ENCODE measurements at regions not wholly inside any gene's neighbourhood (a gene's known extent, or its start where the extent isn't known, plus 50 kb on each side); places are given as distances from the start of the nearest gene placed in this dataset.

- no peak overlapping the region for H3K4me3 Mint-ChIP-seq
- H3K36me3 Mint-ChIP-seq: no peaks in the 10 kb centered on the region
- CTCF ChIA-PET: no interaction called here
- H3K27ac Mint-ChIP-seq: no peak overlapping the region
- H3K4me1 Mint-ChIP-seq: no peaks in the 10 kb centered on the region
- no peak for DNase-seq
- no peaks in the 10 kb centered on the region for H3K27me3 Mint-ChIP-seq
- H3K9me3 Mint-ChIP-seq: peaks cover 2% of the 10 kb centered on the region
Measured at GRCh38 chr7:118572604-118573003, 348.1 kb downstream of the ANKRD7 start.

- DNase-seq: no peak
- no peaks in the 10 kb centered on the region for H3K4me1 Mint-ChIP-seq
- no peak overlapping the region for H3K27ac Mint-ChIP-seq
- peaks cover 2% of the 10 kb centered on the region for H3K9me3 Mint-ChIP-seq
- CTCF ChIA-PET: no interaction called here
- no peaks in the 10 kb centered on the region for H3K27me3 Mint-ChIP-seq
- H3K4me3 Mint-ChIP-seq: no peak overlapping the region
- H3K36me3 Mint-ChIP-seq: no peaks in the 10 kb centered on the region
Measured at GRCh38 chr7:118573085-118573484, 348.6 kb downstream of the ANKRD7 start.

GRCh38 chr7:118575393-118575948 lies 351.0 kb downstream of the ANKRD7 start:
- Mint-ChIP-seq H3K4me1 (no peaks in the 10 kb centered on the region), H3K27me3 (no peaks in the 10 kb centered on the region), H3K36me3 (no peaks in the 10 kb centered on the region), H3K4me3 (no peak overlapping the region), H3K27ac (no peak overlapping the region), H3K9me3 (peaks cover 1% of the 10 kb centered on the region)
- DNase-seq: no peak
- CTCF ChIA-PET: no interaction called here

GRCh38 chr7:118580743-118581382 lies 356.4 kb downstream of the ANKRD7 start:
- Mint-ChIP-seq H3K27me3 (no peaks in the 10 kb centered on the region), H3K36me3 (no peaks in the 10 kb centered on the region), H3K4me1 (no peaks in the 10 kb centered on the region), H3K9me3 (peaks cover 2% of the 10 kb centered on the region), H3K4me3 (no peak overlapping the region), H3K27ac (no peak overlapping the region)
- CTCF ChIA-PET: no interaction called here
- DNase-seq: no peak

- H3K4me1 Mint-ChIP-seq: no peaks in the 10 kb centered on the region
- no peak overlapping the region for H3K4me3 Mint-ChIP-seq
- no peak overlapping the region for H3K27ac Mint-ChIP-seq
- no peaks in the 10 kb centered on the region for H3K27me3 Mint-ChIP-seq
- no peak for DNase-seq
- CTCF ChIA-PET: no interaction called here
- peaks cover 12% of the 10 kb centered on the region for H3K9me3 Mint-ChIP-seq
- H3K36me3 Mint-ChIP-seq: no peaks in the 10 kb centered on the region
Measured at GRCh38 chr7:118583641-118584040, 359.1 kb downstream of the ANKRD7 start.

GRCh38 chr7:118586248-118586647 lies 361.7 kb downstream of the ANKRD7 start:
- CTCF ChIA-PET: no interaction called here
- Mint-ChIP-seq H3K4me3 (no peak overlapping the region), H3K4me1 (no peaks in the 10 kb centered on the region)

GRCh38 chr7:118590107-118590506 lies 365.6 kb downstream of the ANKRD7 start:
- H3K4me1 Mint-ChIP-seq: no peaks in the 10 kb centered on the region
- no peak overlapping the region for H3K4me3 Mint-ChIP-seq
- H3K27me3 Mint-ChIP-seq: no peaks in the 10 kb centered on the region
- CTCF ChIA-PET: no interaction called here
- H3K36me3 Mint-ChIP-seq: no peaks in the 10 kb centered on the region
- H3K9me3 Mint-ChIP-seq: peaks cover 18% of the 10 kb centered on the region
- H3K27ac Mint-ChIP-seq: no peak overlapping the region
- no peak for DNase-seq

More at GRCh38 chr7:118586248-118586647, 361.7 kb downstream of the ANKRD7 start:
- no peak for DNase-seq
- Mint-ChIP-seq H3K27me3 (no peaks in the 10 kb centered on the region), H3K9me3 (peaks cover 18% of the 10 kb centered on the region), H3K36me3 (no peaks in the 10 kb centered on the region), H3K27ac (no peak overlapping the region)

GRCh38 chr7:118602090-118602489 lies 377.6 kb downstream of the ANKRD7 start:
- H3K36me3 Mint-ChIP-seq: no peaks in the 10 kb centered on the region
- no peaks in the 10 kb centered on the region for H3K9me3 Mint-ChIP-seq
- DNase-seq: no peak
- H3K27ac Mint-ChIP-seq: no peak overlapping the region
- no peak overlapping the region for H3K4me3 Mint-ChIP-seq
- H3K27me3 Mint-ChIP-seq: no peaks in the 10 kb centered on the region
- no peaks in the 10 kb centered on the region for H3K4me1 Mint-ChIP-seq
- CTCF ChIA-PET: no interaction called here

GRCh38 chr7:118606602-118607001 lies 382.1 kb downstream of the ANKRD7 start:
- Mint-ChIP-seq H3K36me3 (no peaks in the 10 kb centered on the region), H3K4me3 (no peak overlapping the region), H3K4me1 (no peaks in the 10 kb centered on the region), H3K27ac (no peak overlapping the region), H3K9me3 (peaks cover 1% of the 10 kb centered on the region), H3K27me3 (no peaks in the 10 kb centered on the region)
- DNase-seq: no peak
- CTCF ChIA-PET: no interaction called here

GRCh38 chr7:118609207-118609606 lies 384.7 kb downstream of the ANKRD7 start:
- CTCF ChIA-PET: no interaction called here
- Mint-ChIP-seq H3K27ac (no peak overlapping the region), H3K9me3 (peaks cover 1% of the 10 kb centered on the region), H3K36me3 (no peaks in the 10 kb centered on the region), H3K4me1 (no peaks in the 10 kb centered on the region), H3K27me3 (no peaks in the 10 kb centered on the region), H3K4me3 (no peak overlapping the region)
- DNase-seq: no peak

- Mint-ChIP-seq H3K36me3 (no peaks in the 10 kb centered on the region), H3K27me3 (no peaks in the 10 kb centered on the region), H3K4me3 (no peak overlapping the region), H3K4me1 (no peaks in the 10 kb centered on the region), H3K27ac (no peak overlapping the region), H3K9me3 (peaks cover 2% of the 10 kb centered on the region)
- no peak for DNase-seq
- CTCF ChIA-PET: no interaction called here
Measured at GRCh38 chr7:118615681-118616080, 391.2 kb downstream of the ANKRD7 start.

- H3K4me3 Mint-ChIP-seq: no peak overlapping the region
- H3K4me1 Mint-ChIP-seq: no peaks in the 10 kb centered on the region
- CTCF ChIA-PET: no interaction called here
Measured at GRCh38 chr7:118621810-118622360, 397.4 kb downstream of the ANKRD7 start.

GRCh38 chr7:118626739-118627138 lies 402.2 kb downstream of the ANKRD7 start:
- no peak for DNase-seq
- no peaks in the 10 kb centered on the region for H3K4me1 Mint-ChIP-seq
- H3K9me3 Mint-ChIP-seq: no peaks in the 10 kb centered on the region
- CTCF ChIA-PET: no interaction called here
- no peaks in the 10 kb centered on the region for H3K27me3 Mint-ChIP-seq
- no peak overlapping the region for H3K27ac Mint-ChIP-seq
- no peaks in the 10 kb centered on the region for H3K36me3 Mint-ChIP-seq
- no peak overlapping the region for H3K4me3 Mint-ChIP-seq

More at GRCh38 chr7:118621810-118622360, 397.4 kb downstream of the ANKRD7 start:
- Mint-ChIP-seq H3K27me3 (no peaks in the 10 kb centered on the region), H3K9me3 (no peaks in the 10 kb centered on the region), H3K27ac (no peak overlapping the region), H3K36me3 (no peaks in the 10 kb centered on the region)
- no peak for DNase-seq

- no peak for DNase-seq
- H3K36me3 Mint-ChIP-seq: no peaks in the 10 kb centered on the region
- H3K27me3 Mint-ChIP-seq: no peaks in the 10 kb centered on the region
- no peaks in the 10 kb centered on the region for H3K9me3 Mint-ChIP-seq
- H3K27ac Mint-ChIP-seq: no peak overlapping the region
- H3K4me3 Mint-ChIP-seq: no peak overlapping the region
- no peaks in the 10 kb centered on the region for H3K4me1 Mint-ChIP-seq
- CTCF ChIA-PET: no interaction called here
Measured at GRCh38 chr7:118627467-118627866, 403.0 kb downstream of the ANKRD7 start.

- CTCF ChIA-PET: no interaction called here
- H3K4me3 Mint-ChIP-seq: no peak overlapping the region
- H3K4me1 Mint-ChIP-seq: no peaks in the 10 kb centered on the region
- H3K36me3 Mint-ChIP-seq: no peaks in the 10 kb centered on the region
- no peak overlapping the region for H3K27ac Mint-ChIP-seq
- no peaks in the 10 kb centered on the region for H3K27me3 Mint-ChIP-seq
- peaks cover 2% of the 10 kb centered on the region for H3K9me3 Mint-ChIP-seq
- DNase-seq: no peak
Measured at GRCh38 chr7:118629898-118630438, 405.5 kb downstream of the ANKRD7 start.

Measured in activated naive CD4-positive, alpha-beta T cell treated with anti-CD3 and anti-CD28 coated beads, Interleukin-2, amount 10 ng/mL, durations not matched to agents 7 days and 5 days (primary cell).